HG02884 (cell line): ENCODE measurements at regions not wholly inside any gene's neighbourhood (a gene's known extent, or its start where the extent isn't known, plus 50 kb on each side); places are given as distances from the start of the nearest gene placed in this dataset.
A peak's percentile ranks its signal among the peaks of the same experiment; 100 is the strongest.

ENCODE experiments used
- ATAC-seq: cut with Tn5 transposase; IDR thresholded peaks from one replicate; pipeline ENCODE4 v1.9.1; 2021; ENCODE audit warnings: mild to moderate bottlenecking, moderate library complexity; ENCODE audit not compliant: unreplicated experiment

- ATAC-seq = no peak
These were observed 142.1 kb upstream of the PTGFR start for GRCh38 chr1:78348496-78349284.

GRCh38 chr1:78351551-78352216 lies 139.1 kb upstream of the PTGFR start:
- ATAC-seq = no peak

- ATAC-seq = no peak
These were observed 135.1 kb upstream of the PTGFR start for GRCh38 chr1:78355656-78356055.

- ATAC-seq = no peak
These were observed 132.6 kb upstream of the PTGFR start for GRCh38 chr1:78358165-78358564.

- no peak for ATAC-seq
These were observed 131.1 kb upstream of the PTGFR start for GRCh38 chr1:78359666-78360065.

- ATAC-seq = no peak
These were observed 130.2 kb upstream of the PTGFR start for GRCh38 chr1:78360584-78360983.

- ATAC-seq = no peak
These were observed 123.1 kb upstream of the PTGFR start for GRCh38 chr1:78367700-78368099.

GRCh38 chr1:78369546-78369945 lies 121.2 kb upstream of the PTGFR start:
- ATAC-seq = no peak

- peak; percentile 42 for ATAC-seq
These were observed 120.4 kb upstream of the PTGFR start for GRCh38 chr1:78370356-78370755.

- no peak for ATAC-seq
These were observed 119.8 kb upstream of the PTGFR start for GRCh38 chr1:78370779-78371482.

- ATAC-seq = no peak
These were observed 117.1 kb upstream of the PTGFR start for GRCh38 chr1:78373676-78374075.

- no peak for ATAC-seq
These were observed 114.8 kb upstream of the PTGFR start for GRCh38 chr1:78375996-78376395.

GRCh38 chr1:78377356-78377928 lies 113.3 kb upstream of the PTGFR start:
- ATAC-seq = peak; percentile 69

GRCh38 chr1:78383923-78384322 lies 106.9 kb upstream of the PTGFR start:
- no peak for ATAC-seq

- ATAC-seq = peak; percentile 87
These were observed 104.9 kb upstream of the PTGFR start for GRCh38 chr1:78385744-78386462.

GRCh38 chr1:78387201-78387600 lies 103.6 kb upstream of the PTGFR start:
- ATAC-seq = no peak

GRCh38 chr1:78387871-78388270 lies 102.9 kb upstream of the PTGFR start:
- ATAC-seq = no peak

GRCh38 chr1:78388275-78388674 lies 102.5 kb upstream of the PTGFR start:
- ATAC-seq = no peak

GRCh38 chr1:78401148-78401547 lies 89.6 kb upstream of the PTGFR start:
- ATAC-seq = no peak

- ATAC-seq = no peak
These were observed 82.6 kb upstream of the PTGFR start for GRCh38 chr1:78408192-78408591.

GRCh38 chr1:78408810-78409209 lies 82.0 kb upstream of the PTGFR start:
- no peak for ATAC-seq
